HG03097 (cell line): ENCODE measurements at regions not wholly inside any gene's neighbourhood (a gene's known extent, or its start where the extent isn't known, plus 50 kb on each side); places are given as distances from the start of the nearest gene placed in this dataset.

Experiments
- ATAC-seq: cut with Tn5 transposase; IDR thresholded peaks from one replicate; pipeline ENCODE4 v1.9.1; 2021; ENCODE audit not compliant: unreplicated experiment, low FRiP score

- ATAC-seq, result no peak
These were observed 86.0 kb upstream of the LIMCH1 start for GRCh38 chr4:41451961-41452360.

DNA sequence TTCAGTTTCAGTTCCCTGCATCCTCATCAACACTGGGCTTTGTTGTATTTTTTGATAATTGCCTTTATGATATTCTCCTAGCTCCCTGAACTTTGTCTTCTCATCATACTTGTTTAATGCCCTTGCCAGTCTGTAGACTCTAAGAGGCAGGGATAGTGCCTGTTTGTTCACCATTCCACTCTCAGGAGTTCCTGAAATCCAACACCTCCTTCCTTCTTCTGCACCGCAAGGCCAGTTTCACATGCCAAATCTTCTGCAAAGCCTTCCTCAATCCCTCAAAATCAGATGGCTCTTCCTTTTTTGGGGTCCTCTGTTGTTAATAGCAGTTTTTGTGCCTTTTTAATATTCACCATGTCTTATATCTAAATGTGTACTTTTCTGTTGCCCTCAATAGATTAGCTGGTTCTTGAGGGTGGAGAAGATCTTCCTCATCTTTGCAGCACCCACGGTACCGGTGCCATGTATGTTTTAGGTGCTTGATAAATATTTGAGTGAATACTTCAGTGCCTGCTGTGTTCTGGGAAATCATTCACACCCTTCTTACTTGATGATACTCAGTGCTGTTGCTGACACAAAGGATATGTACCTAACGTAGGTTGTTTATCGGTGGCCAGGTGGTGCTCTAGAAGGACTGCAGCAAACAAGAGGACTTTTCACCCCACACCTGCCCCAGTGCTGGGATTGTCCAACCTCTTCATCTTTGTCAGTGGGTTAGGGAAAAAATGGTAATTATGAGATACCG, 85.3 kb upstream of the LIMCH1 start:
- ATAC-seq, result no peak

GRCh38 chr4:41454423-41454822, 83.5 kb upstream of the LIMCH1 start:
- no peak for ATAC-seq

- no peak for ATAC-seq
These were observed 82.8 kb upstream of the LIMCH1 start for GRCh38 chr4:41455206-41455605.

DNA sequence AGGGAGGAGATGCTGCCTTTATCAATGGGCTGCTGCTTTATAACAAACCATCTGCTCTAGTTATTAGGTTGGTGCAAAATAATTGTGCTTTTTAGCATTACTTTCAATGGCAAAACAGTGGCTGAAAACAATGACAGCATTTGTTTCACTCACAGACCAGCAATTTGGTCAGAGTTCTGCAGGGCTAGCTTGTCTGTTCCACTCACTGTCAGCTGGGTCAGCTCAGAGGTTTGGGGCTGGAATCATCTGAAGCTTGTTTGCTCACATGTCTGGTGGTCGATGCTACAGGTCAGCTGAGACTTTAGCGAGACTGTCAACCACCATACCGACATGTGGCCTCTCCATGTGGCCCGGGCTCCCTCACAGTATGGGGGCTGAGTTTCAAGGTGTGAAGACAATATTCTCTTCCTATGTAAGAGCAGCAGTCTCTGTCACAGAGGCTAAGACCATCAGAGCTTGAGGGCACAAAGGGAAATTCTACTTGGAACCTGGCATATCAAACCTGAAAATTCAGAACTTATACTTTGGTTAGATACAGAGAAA, 81.3 kb upstream of the LIMCH1 start:
- no peak for ATAC-seq

- no peak for ATAC-seq
These were observed 79.3 kb upstream of the LIMCH1 start for GRCh38 chr4:41458689-41459088.

- ATAC-seq, result no peak
These were observed 77.3 kb upstream of the LIMCH1 start for GRCh38 chr4:41460641-41461040.

DNA sequence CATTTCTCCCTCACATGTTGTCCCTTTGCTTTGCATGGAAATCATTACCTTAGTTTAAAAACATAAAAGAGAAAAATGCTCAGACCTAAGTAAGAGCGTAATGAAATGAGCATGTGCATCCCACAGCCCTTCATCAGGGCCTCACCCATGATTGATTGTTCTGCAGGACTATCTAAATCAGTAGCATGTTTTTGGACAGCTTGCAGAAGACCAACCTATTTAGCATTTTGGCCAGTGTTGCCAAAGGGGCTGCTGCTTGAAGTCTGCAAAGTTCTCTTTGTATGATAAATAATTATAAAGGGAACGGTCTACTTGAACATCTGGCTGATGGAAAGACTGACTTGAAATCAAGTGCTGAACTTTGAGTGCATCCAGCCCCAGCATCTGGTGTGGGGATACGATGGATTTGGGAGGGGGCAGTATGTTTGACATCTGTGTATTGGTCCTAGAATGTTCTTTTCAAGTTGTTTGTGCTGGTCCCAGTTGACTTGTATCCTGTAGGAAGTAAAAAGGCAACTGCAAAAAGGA, 76.1 kb upstream of the LIMCH1 start:
- no peak for ATAC-seq

DNA sequence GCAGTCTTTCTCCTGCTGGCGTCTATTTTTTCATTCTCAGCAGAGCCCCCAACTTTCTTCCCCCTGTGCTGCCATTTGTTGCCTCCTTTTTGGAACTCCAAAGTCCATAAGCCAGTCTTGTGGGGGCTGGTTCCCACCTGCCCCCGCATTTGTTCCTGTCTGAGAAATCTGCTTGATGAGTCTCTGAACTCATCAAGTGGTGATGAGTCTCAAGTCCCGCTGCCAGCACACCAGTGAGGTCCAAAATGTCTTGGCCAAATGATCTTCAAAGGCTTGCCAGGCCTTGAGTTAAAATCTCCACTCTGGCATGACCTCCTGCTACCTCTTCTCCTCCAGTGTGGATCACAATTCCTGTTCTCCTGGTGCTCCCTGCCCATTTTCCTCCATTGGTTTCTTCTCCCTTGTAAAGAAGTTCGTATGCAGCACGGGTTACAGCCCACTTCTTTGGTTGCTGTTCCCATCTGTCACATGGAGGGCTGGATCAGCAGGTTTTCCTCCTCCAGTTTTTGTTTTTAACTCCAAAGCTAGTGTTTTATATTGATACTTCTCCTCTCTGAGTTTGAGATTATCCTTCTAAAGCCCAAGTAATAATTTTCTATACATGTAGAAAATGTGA, 72.7 kb upstream of the LIMCH1 start:
- ATAC-seq, result no peak

GRCh38 chr4:41466249-41466648, 71.7 kb upstream of the LIMCH1 start:
- no peak for ATAC-seq

DNA sequence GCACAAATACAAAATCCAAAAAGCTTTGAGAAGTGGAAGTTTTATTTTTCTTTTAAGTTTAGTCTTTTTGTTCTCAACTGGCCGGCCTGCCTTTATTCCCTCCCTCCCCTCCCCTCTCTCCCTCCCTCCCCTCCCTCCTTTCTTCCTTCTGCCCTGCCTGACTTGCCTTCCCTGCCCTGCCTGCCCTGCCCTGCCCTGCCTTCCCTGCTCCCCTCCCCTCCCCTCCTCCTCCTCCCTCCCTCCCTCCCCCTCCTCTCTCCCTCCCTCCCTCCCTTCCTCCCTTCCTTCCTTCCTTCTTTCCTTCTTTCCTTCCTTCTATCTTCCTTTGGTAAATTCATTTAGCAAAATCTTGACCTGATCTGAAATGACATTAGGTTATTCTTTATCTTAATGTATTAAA, 69.8 kb upstream of the LIMCH1 start:
- ATAC-seq, result no peak

- no peak for ATAC-seq
These were observed 66.6 kb upstream of the LIMCH1 start for GRCh38 chr4:41471126-41472071.

- no peak for ATAC-seq
These were observed 65.9 kb upstream of the LIMCH1 start for GRCh38 chr4:41472081-41472480.

DNA sequence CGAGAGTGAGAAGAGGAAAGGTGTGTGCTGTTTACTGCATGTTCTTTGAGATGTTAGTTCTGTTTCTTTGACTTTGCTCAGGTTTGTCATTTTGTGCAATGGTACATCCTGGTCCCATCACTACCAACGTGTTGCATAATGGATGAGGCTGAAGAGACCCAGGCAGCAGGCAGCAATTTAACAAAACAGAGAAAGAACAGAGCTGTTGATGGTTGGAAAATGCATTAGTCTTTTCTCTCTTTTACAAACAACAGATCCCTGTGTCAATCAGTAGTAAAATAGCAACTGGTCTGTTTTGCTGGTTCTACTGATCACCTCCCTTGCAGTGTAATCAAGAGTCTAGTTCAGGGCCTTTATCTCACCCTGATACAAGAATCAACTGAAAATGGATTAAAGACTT, 64.8 kb upstream of the LIMCH1 start:
- ATAC-seq, result no peak

GRCh38 chr4:41475402-41475801, 62.6 kb upstream of the LIMCH1 start:
- no peak for ATAC-seq

- ATAC-seq, result no peak
These were observed 61.6 kb upstream of the LIMCH1 start for GRCh38 chr4:41476310-41476885.

DNA sequence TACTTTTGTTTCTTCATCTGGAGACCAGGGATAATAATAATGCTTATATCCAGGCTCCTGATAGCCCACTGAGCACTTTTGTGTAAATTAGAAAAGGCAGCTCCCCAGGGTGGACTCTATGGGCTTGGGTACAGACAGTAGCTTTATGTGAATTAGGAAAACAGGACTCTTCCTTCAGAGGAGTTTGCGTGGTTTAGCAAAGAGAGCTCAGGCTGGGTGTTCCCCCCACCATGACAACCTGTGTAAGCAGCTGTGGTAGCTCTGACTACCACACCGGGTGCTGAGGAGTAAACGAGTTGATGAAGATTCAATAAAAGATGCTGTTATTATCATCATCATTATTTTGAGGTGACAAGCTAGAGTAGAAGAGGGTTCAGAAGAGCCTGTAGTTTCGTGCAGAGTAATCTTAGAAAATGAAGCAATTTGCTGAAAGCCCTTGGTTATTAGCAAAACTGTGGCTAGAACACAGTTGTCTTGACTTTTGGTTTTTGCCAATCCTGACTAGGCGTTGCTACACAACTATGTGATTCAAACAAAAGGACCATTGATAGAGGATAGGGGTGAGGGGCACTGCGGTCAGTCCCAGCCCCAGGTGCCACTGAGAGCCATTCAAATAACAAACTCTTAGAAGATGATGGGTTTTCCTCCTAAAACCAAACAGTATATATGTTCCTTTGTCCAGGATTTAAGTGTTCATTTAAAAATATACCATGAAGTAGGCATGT, 60.6 kb upstream of the LIMCH1 start:
- no peak for ATAC-seq

DNA sequence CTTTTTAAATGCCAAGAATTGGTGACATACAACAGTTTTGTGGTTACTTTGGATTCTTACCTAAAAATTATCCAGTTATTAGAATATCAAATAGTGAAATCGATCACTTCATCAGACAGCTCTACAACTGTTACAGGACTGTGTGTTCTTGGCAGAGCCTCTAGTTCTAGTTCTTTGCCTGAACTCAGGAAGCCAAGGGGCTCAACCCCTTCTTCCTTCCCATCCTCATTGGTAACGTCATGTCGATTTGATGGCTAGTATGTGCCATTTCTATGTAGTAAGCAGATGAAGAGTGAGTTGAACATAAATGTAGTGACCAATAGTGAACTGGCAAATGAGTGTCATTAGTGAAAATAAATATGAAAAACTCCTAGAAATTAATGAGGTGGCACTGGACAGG, 59.4 kb upstream of the LIMCH1 start:
- ATAC-seq, result no peak

GRCh38 chr4:41480896-41481311, 57.1 kb upstream of the LIMCH1 start:
- no peak for ATAC-seq

DNA sequence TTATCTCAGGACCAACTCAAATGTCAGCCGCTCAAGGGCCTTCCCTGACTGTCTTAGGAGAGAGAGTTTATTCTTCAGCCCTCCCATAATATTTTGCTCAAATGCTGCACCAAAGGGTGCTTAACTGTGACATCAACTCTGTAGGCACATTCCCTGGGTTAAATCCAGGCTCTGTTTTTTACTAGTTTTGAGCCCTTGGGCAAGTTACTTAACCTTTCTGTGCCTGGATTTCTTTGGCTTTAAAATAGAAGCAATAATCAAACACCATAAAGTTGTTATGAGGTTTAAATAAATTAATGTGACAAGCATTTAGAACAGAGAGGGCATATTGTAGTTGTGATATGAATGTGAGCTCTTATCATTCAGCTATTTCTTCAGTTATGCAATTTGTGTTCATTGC, 54.2 kb upstream of the LIMCH1 start:
- no peak for ATAC-seq
